HPDE6-E6E7 (cell line): ENCODE measurements at regions not wholly inside any gene's neighbourhood (a gene's known extent, or its start where the extent isn't known, plus 50 kb on each side); places are given as distances from the start of the nearest gene placed in this dataset.
"Not testable (repeated sequence)": the region's sequence is repeated elsewhere in the genome, so short reads cannot be mapped to it uniquely, and the experiment has no call there.

Source experiments
- DNase-seq: peaks from one replicate; pipeline ENCODE4 v3.0.0; 2011; ENCODE audit warnings: missing footprints; ENCODE audit errors: extremely low spot score

- DNase-seq = no peak
Observed at GRCh38 chr10:118948786-118949185, 80.7 kb upstream of the NANOS1 start.

GRCh38 chr10:118950190-118950680 is 79.3 kb upstream of the NANOS1 start:
- no peak for DNase-seq

GRCh38 chr10:118950997-118951637 is 78.4 kb upstream of the NANOS1 start:
- DNase-seq = no peak

- no peak for DNase-seq
Observed at GRCh38 chr10:118952493-118953295, 76.8 kb upstream of the NANOS1 start.

GRCh38 chr10:118953598-118954393 is 75.7 kb upstream of the NANOS1 start:
- DNase-seq = no peak

- no peak for DNase-seq
Observed at GRCh38 chr10:118955531-118955930, 74.0 kb upstream of the NANOS1 start.

GRCh38 chr10:118955951-118956801 is 73.3 kb upstream of the NANOS1 start:
- DNase-seq = no peak

- no peak for DNase-seq
Observed at GRCh38 chr10:118956802-118957442, 72.6 kb upstream of the NANOS1 start.

GRCh38 chr10:118957443-118957825 is 72.1 kb upstream of the NANOS1 start:
- DNase-seq = no peak

- DNase-seq = no peak
Observed at GRCh38 chr10:118957966-118958365, 71.5 kb upstream of the NANOS1 start.

- no peak for DNase-seq
Observed at GRCh38 chr10:118958559-118958958, 71.0 kb upstream of the NANOS1 start.

- DNase-seq = peak; percentile 81
Observed at GRCh38 chr10:118958984-118959925, 70.3 kb upstream of the NANOS1 start.

- DNase-seq = peak; percentile 20
Observed at GRCh38 chr10:118960157-118961090, 69.1 kb upstream of the NANOS1 start.

GRCh38 chr10:118961436-118961835 is 68.1 kb upstream of the NANOS1 start:
- no peak for DNase-seq

GRCh38 chr10:118962331-118962868 is 67.1 kb upstream of the NANOS1 start:
- not testable (repeated sequence) for DNase-seq

- no peak for DNase-seq
Observed at GRCh38 chr10:118963341-118963740, 66.2 kb upstream of the NANOS1 start.

GRCh38 chr10:118963933-118964332 is 65.6 kb upstream of the NANOS1 start:
- no peak for DNase-seq

- not testable (repeated sequence) for DNase-seq
Observed at GRCh38 chr10:118964476-118964875, 65.0 kb upstream of the NANOS1 start.
